ENCODE measurements at regions not wholly inside any gene's neighbourhood (a gene's known extent, or its start where the extent isn't known, plus 50 kb on each side); places are given as distances from the start of the nearest gene placed in this dataset.

DNA sequence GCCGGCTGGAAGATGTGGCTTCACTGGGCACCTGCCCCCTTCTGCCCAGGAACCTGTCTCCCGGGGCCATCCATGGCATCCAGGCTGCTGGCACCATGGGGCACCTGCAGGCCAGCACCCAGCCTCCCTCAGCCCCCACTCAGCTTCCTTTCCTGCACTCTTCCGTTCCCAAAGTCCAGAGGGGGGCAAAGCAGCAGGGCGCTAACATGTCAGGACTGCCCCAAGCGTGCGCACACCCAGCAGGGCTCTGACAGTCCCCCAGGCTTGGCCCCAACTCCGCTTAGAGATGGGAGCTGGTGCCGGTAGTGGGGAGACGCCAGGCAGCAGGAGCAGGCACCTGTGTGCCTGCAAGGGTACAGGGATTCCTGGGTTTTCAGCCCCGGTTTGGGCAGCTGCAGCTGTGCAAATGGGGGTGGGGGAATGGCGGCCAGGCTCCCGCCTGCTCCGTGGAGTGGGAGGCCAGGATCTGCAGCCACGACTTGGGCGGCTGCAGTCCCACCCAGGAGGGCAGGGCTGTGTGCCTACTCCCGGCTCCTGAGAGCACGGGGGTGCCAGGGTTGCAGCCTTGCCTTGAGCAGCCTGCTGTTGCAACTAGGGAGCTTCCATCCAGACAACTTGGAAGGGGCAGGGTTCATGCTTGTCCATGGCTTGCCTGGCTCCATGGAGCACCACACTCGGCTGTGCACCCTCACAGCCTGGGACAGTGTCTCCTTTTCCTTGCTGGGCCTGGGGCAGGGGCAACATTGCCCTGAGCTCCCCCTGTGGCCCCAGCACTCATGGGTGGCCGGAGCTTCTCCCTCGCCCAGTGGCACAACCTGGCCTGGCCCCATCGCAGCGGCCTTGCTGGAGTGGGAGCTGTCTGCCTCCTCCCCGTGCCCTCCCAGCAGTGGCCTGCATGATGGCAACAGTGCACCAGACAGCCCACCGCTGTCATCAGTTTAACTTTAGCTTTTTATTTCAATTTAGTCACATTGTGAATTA lies 561.1 kb downstream of the MTRR start:
- TF ChIP-seq ZNF207 (IDR thresholded peaks at IDR 0.05; ENCODE audit: borderline replicate concordance): no peak
- TF ChIP-seq, protein P1, sequence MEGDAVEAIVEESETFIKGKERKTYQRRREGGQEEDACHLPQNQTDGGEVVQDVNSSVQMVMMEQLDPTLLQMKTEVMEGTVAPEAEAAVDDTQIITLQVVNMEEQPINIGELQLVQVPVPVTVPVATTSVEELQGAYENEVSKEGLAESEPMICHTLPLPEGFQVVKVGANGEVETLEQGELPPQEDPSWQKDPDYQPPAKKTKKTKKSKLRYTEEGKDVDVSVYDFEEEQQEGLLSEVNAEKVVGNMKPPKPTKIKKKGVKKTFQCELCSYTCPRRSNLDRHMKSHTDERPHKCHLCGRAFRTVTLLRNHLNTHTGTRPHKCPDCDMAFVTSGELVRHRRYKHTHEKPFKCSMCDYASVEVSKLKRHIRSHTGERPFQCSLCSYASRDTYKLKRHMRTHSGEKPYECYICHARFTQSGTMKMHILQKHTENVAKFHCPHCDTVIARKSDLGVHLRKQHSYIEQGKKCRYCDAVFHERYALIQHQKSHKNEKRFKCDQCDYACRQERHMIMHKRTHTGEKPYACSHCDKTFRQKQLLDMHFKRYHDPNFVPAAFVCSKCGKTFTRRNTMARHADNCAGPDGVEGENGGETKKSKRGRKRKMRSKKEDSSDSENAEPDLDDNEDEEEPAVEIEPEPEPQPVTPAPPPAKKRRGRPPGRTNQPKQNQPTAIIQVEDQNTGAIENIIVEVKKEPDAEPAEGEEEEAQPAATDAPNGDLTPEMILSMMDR (IDR thresholded peaks at IDR 0.05 in 2 of 3, conservative IDR thresholded peaks at IDR 0.05 in 1 of 3; ENCODE audit: control insufficient read depth in 2 of 3, extremely low read depth in 1 of 3, insufficient read depth in 1 of 3, low read depth in 3 of 3, low read length in 3 of 3): no peak
- TF ChIP-seq BACH1 (IDR thresholded peaks at IDR 0.05; ENCODE audit: borderline replicate concordance): no peak
- TF ChIP-seq CEBPB (IDR thresholded peaks at IDR 0.05; ENCODE audit: borderline replicate concordance in 1 of 2, low read depth in 2 of 2, low read length in 2 of 2): no peak
- TF ChIP-seq MAX (IDR thresholded peaks at IDR 0.05; ENCODE audit: low read depth, low read length): no peak
- no peak for TF ChIP-seq JUNB (IDR thresholded peaks at IDR 0.05)
- TF ChIP-seq, protein P2, sequence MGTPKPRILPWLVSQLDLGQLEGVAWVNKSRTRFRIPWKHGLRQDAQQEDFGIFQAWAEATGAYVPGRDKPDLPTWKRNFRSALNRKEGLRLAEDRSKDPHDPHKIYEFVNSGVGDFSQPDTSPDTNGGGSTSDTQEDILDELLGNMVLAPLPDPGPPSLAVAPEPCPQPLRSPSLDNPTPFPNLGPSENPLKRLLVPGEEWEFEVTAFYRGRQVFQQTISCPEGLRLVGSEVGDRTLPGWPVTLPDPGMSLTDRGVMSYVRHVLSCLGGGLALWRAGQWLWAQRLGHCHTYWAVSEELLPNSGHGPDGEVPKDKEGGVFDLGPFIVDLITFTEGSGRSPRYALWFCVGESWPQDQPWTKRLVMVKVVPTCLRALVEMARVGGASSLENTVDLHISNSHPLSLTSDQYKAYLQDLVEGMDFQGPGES (IDR thresholded peaks at IDR 0.05): no peak
- no peak for TF ChIP-seq POLR2A (IDR thresholded peaks at IDR 0.05; ENCODE audit: low read depth, low read length)
- no peak for TF ChIP-seq TCF7 (IDR thresholded peaks at IDR 0.05; ENCODE audit: borderline replicate concordance)
- no peak for TF ChIP-seq SIN3A (IDR thresholded peaks at IDR 0.05; ENCODE audit: low read depth, low read length)
- no peak for TF ChIP-seq ZNF274 (IDR thresholded peaks at IDR 0.05; ENCODE audit: insufficient read depth, insufficient read length)
- no peak for TF ChIP-seq MYC (IDR thresholded peaks at IDR 0.05; ENCODE audit: insufficient read depth, insufficient read length, insufficient replicate concordance, low read length, severe bottlenecking)
- no peak for TF ChIP-seq YY1 (IDR thresholded peaks at IDR 0.05; ENCODE audit: low read depth, low read length)
- no peak for TF ChIP-seq RAD21 (IDR thresholded peaks at IDR 0.05; ENCODE audit: insufficient read depth, low read depth, low read length)

Data from GM12878 (cell line).